ENCODE measurements at regions not wholly inside any gene's neighbourhood (a gene's known extent, or its start where the extent isn't known, plus 50 kb on each side); places are given as distances from the start of the nearest gene placed in this dataset.

DNA sequence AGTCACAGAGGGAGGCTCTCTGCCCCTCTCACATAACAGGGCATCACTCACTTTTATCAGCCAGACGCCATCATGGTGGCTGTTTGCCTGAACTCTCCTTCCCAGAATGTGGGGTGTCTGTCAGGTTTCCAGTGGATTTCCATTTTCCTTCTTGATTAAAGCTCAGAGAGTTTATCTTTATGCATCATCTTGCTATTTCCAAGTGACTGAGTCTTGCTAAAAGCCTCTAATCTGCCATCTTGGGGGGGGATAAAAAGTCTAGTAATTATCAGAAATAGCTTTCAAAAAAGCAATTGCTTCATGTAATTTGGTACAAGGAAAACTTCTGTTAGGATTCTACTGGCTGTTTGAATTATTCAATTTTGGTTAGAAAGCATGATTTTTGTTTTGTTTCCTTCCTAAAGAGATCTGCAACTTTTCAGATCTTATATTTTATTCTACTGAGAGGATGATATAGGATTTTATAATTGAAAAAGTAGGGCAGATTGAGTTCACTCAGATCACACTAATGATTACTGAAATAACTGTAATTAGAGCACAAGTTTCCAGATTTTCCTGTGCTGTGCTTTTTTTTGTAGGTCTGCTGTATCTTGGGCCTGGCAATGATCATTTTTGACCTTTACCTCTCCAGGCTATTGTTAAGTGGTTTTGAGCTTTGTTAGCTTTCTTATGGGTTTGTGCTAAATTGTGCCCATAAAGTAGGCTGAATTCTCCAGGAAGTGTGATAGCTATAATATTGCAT lies 661.5 kb downstream of the TLE4 start:
- TF ChIP-seq POLR2A (IDR thresholded peaks at IDR 0.05), result no peak
- TF ChIP-seq, protein P1, sequence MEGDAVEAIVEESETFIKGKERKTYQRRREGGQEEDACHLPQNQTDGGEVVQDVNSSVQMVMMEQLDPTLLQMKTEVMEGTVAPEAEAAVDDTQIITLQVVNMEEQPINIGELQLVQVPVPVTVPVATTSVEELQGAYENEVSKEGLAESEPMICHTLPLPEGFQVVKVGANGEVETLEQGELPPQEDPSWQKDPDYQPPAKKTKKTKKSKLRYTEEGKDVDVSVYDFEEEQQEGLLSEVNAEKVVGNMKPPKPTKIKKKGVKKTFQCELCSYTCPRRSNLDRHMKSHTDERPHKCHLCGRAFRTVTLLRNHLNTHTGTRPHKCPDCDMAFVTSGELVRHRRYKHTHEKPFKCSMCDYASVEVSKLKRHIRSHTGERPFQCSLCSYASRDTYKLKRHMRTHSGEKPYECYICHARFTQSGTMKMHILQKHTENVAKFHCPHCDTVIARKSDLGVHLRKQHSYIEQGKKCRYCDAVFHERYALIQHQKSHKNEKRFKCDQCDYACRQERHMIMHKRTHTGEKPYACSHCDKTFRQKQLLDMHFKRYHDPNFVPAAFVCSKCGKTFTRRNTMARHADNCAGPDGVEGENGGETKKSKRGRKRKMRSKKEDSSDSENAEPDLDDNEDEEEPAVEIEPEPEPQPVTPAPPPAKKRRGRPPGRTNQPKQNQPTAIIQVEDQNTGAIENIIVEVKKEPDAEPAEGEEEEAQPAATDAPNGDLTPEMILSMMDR (IDR thresholded peaks at IDR 0.05), result no peak

Data from adrenal gland (tissue), 5 donors.